ENCODE measurements at regions not wholly inside any gene's neighbourhood (a gene's known extent, or its start where the extent isn't known, plus 50 kb on each side); places are given as distances from the start of the nearest gene placed in this dataset.

- H3K9me3 ChIP-seq (ENCODE audit: control insufficient read depth, insufficient read depth, low read depth, low read length): no peaks in the 10 kb centered on the region
- no peak for ATAC-seq
- in situ Hi-C loops (cut with HindIII; ENCODE audit: low pct_unique_long_range_greater_than_20kb, low sequenced_read_pairs) (no loop called here), intact Hi-C loops (cut with micrococcal nuclease; ENCODE audit: unreplicated experiment) (no loop called here)
- H3K36me3 ChIP-seq (ENCODE audit: control insufficient read depth, insufficient read depth, low read length): no peaks in the 10 kb centered on the region; the same call in 1 of the 2 replicates
- ChIA-PET CTCF (no interaction called here), POLR2A (no interaction called here)
- no peak overlapping the region for H3K27ac ChIP-seq (ENCODE audit: low read length)
- no TSS peak for BruUV-seq (replicated peaks)
- H3K27me3 ChIP-seq (ENCODE audit: control insufficient read depth, insufficient read depth, low read length): no peaks in the 10 kb centered on the region
- no peaks in the 10 kb centered on the region for H3K4me1 ChIP-seq (ENCODE audit: control insufficient read depth, insufficient read depth, low read length)
- TF ChIP-seq TCF7L2 (IDR thresholded peaks at IDR 0.05; ENCODE audit: low read depth, low read length) (no peak), POLR2AphosphoS5 (IDR thresholded peaks at IDR 0.05; ENCODE audit: low read depth, low read length) (no peak), SIN3A (IDR thresholded peaks at IDR 0.05; ENCODE audit: borderline replicate concordance, insufficient read depth, low read depth, low read length) (no peak)
- TF ChIP-seq, protein P1, sequence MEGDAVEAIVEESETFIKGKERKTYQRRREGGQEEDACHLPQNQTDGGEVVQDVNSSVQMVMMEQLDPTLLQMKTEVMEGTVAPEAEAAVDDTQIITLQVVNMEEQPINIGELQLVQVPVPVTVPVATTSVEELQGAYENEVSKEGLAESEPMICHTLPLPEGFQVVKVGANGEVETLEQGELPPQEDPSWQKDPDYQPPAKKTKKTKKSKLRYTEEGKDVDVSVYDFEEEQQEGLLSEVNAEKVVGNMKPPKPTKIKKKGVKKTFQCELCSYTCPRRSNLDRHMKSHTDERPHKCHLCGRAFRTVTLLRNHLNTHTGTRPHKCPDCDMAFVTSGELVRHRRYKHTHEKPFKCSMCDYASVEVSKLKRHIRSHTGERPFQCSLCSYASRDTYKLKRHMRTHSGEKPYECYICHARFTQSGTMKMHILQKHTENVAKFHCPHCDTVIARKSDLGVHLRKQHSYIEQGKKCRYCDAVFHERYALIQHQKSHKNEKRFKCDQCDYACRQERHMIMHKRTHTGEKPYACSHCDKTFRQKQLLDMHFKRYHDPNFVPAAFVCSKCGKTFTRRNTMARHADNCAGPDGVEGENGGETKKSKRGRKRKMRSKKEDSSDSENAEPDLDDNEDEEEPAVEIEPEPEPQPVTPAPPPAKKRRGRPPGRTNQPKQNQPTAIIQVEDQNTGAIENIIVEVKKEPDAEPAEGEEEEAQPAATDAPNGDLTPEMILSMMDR (IDR thresholded peaks at IDR 0.05): no peak
- TF ChIP-seq, protein P2, sequence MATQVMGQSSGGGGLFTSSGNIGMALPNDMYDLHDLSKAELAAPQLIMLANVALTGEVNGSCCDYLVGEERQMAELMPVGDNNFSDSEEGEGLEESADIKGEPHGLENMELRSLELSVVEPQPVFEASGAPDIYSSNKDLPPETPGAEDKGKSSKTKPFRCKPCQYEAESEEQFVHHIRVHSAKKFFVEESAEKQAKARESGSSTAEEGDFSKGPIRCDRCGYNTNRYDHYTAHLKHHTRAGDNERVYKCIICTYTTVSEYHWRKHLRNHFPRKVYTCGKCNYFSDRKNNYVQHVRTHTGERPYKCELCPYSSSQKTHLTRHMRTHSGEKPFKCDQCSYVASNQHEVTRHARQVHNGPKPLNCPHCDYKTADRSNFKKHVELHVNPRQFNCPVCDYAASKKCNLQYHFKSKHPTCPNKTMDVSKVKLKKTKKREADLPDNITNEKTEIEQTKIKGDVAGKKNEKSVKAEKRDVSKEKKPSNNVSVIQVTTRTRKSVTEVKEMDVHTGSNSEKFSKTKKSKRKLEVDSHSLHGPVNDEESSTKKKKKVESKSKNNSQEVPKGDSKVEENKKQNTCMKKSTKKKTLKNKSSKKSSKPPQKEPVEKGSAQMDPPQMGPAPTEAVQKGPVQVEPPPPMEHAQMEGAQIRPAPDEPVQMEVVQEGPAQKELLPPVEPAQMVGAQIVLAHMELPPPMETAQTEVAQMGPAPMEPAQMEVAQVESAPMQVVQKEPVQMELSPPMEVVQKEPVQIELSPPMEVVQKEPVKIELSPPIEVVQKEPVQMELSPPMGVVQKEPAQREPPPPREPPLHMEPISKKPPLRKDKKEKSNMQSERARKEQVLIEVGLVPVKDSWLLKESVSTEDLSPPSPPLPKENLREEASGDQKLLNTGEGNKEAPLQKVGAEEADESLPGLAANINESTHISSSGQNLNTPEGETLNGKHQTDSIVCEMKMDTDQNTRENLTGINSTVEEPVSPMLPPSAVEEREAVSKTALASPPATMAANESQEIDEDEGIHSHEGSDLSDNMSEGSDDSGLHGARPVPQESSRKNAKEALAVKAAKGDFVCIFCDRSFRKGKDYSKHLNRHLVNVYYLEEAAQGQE (IDR thresholded peaks at IDR 0.05; ENCODE audit: insufficient read depth in 1 of 2, low read depth in 2 of 2, low read length in 1 of 2): no peak
- DNase-seq (ENCODE audit: low read depth, low spot score): no peak
- H3K4me3 ChIP-seq (ENCODE audit: low read depth in 2 of 2, low read length in 2 of 2): no peak overlapping the region
Measured at GRCh38 chr1:106700211-106700610, 356.3 kb upstream of the PRMT6 start.

DNA sequence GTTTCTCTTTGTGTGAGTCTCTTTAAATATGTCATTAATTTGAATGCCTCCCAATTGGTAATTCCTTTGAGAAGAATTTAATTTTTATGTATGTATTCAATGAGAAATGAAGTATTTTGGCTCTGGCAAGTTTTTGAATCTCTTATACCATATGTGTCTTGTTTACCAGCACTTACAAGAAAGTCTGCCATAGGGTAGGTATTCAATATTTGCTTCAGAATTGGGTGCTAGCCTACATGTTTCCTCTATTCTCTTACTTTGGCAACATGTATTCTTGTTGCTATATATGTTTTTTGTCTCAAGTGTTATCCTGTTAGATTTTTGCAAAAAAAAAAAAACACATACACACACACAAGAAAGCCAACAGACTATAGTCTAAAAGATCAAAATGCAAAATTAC lies 350.5 kb upstream of the PRMT6 start:
- in situ Hi-C loops (cut with HindIII; ENCODE audit: low pct_unique_long_range_greater_than_20kb, low sequenced_read_pairs) (no loop called here), intact Hi-C loops (cut with micrococcal nuclease; ENCODE audit: unreplicated experiment) (no loop called here)
- Histone ChIP-seq H3K4me3 (ENCODE audit: low read depth in 2 of 2, low read length in 2 of 2) (no peak overlapping the region), H3K9me3 (ENCODE audit: control insufficient read depth, insufficient read depth, low read depth, low read length) (no peaks in the 10 kb centered on the region), H3K36me3 (ENCODE audit: control insufficient read depth, insufficient read depth, low read length) (no peaks in the 10 kb centered on the region), H3K4me1 (ENCODE audit: control insufficient read depth, insufficient read depth, low read length) (no peaks in the 10 kb centered on the region), H3K27me3 (ENCODE audit: control insufficient read depth, insufficient read depth, low read length) (no peaks in the 10 kb centered on the region), H3K27ac (ENCODE audit: low read length) (no peak overlapping the region)
- POLR2A ChIA-PET: no interaction called here
- TF ChIP-seq TCF7L2 (IDR thresholded peaks at IDR 0.05; ENCODE audit: low read depth, low read length): no peak
- no peak for DNase-seq (ENCODE audit: low read depth, low spot score)
- no TSS peak for BruUV-seq (replicated peaks)
- CTCF ChIA-PET: no interaction called here
- ATAC-seq: no peak

- in situ Hi-C loops (cut with HindIII; ENCODE audit: low pct_unique_long_range_greater_than_20kb, low sequenced_read_pairs) (no loop called here), intact Hi-C loops (cut with micrococcal nuclease; ENCODE audit: unreplicated experiment) (no loop called here)
- ATAC-seq (no peak), DNase-seq (ENCODE audit: low read depth, low spot score) (no peak)
- Histone ChIP-seq H3K9me3 (ENCODE audit: control insufficient read depth, insufficient read depth, low read depth, low read length) (no peaks in the 10 kb centered on the region), H3K36me3 (ENCODE audit: control insufficient read depth, insufficient read depth, low read length) (no peaks in the 10 kb centered on the region), H3K27me3 (ENCODE audit: control insufficient read depth, insufficient read depth, low read length) (no peaks in the 10 kb centered on the region), H3K4me3 (ENCODE audit: low read depth in 2 of 2, low read length in 2 of 2) (no peak overlapping the region), H3K27ac (ENCODE audit: low read length) (no peak overlapping the region), H3K4me1 (ENCODE audit: control insufficient read depth, insufficient read depth, low read length) (no peaks in the 10 kb centered on the region)
- POLR2A ChIA-PET: no interaction called here
- CTCF ChIA-PET: no interaction called here
- BruUV-seq (replicated peaks): no TSS peak
- TF ChIP-seq, protein P2 (IDR thresholded peaks at IDR 0.05; ENCODE audit: insufficient read depth in 1 of 2, low read depth in 2 of 2, low read length in 1 of 2): no peak
- TF ChIP-seq SIN3A (IDR thresholded peaks at IDR 0.05; ENCODE audit: borderline replicate concordance, insufficient read depth, low read depth, low read length) (no peak), POLR2AphosphoS5 (IDR thresholded peaks at IDR 0.05; ENCODE audit: low read depth, low read length) (no peak), TCF7L2 (IDR thresholded peaks at IDR 0.05; ENCODE audit: low read depth, low read length) (no peak)
- TF ChIP-seq, protein P1 (IDR thresholded peaks at IDR 0.05): no peak
Measured at GRCh38 chr1:106717591-106717990, 338.9 kb upstream of the PRMT6 start.

Measured in Panc1 (cell line).